HEK293 (cell line): ENCODE measurements at regions not wholly inside any gene's neighbourhood (a gene's known extent, or its start where the extent isn't known, plus 50 kb on each side); places are given as distances from the start of the nearest gene placed in this dataset.

Experiments
- CTCF ChIA-PET: fragments of 350-600 bp; formaldehyde crosslinking; extraction: SDS; loops from one replicate; lab custom pipeline; 2021; ENCODE audit warnings: antibody characterized with exemption; lab: Yijun Ruan, JAX
- POLR2A ChIA-PET: fragments of 300-600 bp; formaldehyde crosslinking; extraction: SDS; loops from one replicate; lab custom pipeline; 2020; ENCODE audit warnings: antibody characterized with exemption, inconsistent platforms; lab: Yijun Ruan, JAX
- H3K27ac ChIP-seq: fragments of 200-500 bp; sonication (Bioruptor generic); 2 replicates; pipeline ENCODE4 v1.5.1; 2014; ENCODE audit warnings: low read depth, low read length, control low read depth, inconsistent platforms; ENCODE audit errors: extremely low read depth
- H3K36me3 ChIP-seq, 2 experiments: fragments of 200-500 bp in 1 of 2; sonication (Bioruptor generic) in 1 of 2; 1 replicate in 1 of 2; 2 replicates in 1 of 2; pipeline ENCODE4 v1.5.1; 2014 to 2017; ENCODE audit warnings: inconsistent platforms in 2 of 2, low read length in 2 of 2; ENCODE audit not compliant: control insufficient read depth in 2 of 2, insufficient read depth in 1 of 2
- H3K4me1 ChIP-seq: fragments of 200-500 bp; sonication (Bioruptor generic); 2 replicates; pipeline ENCODE4 v1.5.1; 2014; ENCODE audit warnings: mild to moderate bottlenecking, low read length, inconsistent platforms; ENCODE audit not compliant: control insufficient read depth, insufficient read depth
- H3K4me3 ChIP-seq: 2 replicates; pipeline ENCODE4 v1.5.1; 2011; ENCODE audit warnings: low read depth, mild to moderate bottlenecking, control low read depth, low read length, moderate library complexity
- H3K9me3 ChIP-seq: fragments of 200-500 bp; sonication (Bioruptor generic); 2 replicates; pipeline ENCODE4 v1.5.1; 2014; ENCODE audit warnings: low read depth, low read length, inconsistent platforms; ENCODE audit not compliant: control insufficient read depth, insufficient read depth
- KLF1 ChIP-seq: fragments of 450-650 bp; formaldehyde crosslinking; IDR thresholded peaks from 2 replicates; pipeline ENCODE4 v1.5.1; 2016; ENCODE audit warnings: missing biosample characterization, missing genetic modification characterization
- KLF9 ChIP-seq: fragments of 450-650 bp; formaldehyde crosslinking; IDR thresholded peaks from 2 replicates; pipeline ENCODE4 v1.5.1; 2016; ENCODE audit warnings: missing biosample characterization, missing genetic modification characterization, low read depth
- RBAK ChIP-seq: fragments of 450-650 bp; formaldehyde crosslinking; IDR thresholded peaks from 2 replicates; pipeline ENCODE4 v1.5.1; 2016; ENCODE audit warnings: missing biosample characterization, missing genetic modification characterization
- SCRT2 ChIP-seq: fragments of 450-650 bp; formaldehyde crosslinking; IDR thresholded peaks from 2 replicates; pipeline ENCODE4 v1.5.1; 2016; ENCODE audit warnings: missing biosample characterization, missing genetic modification characterization
- TCF7L2 ChIP-seq: IDR thresholded peaks from 2 replicates; pipeline ENCODE4 v1.6.1; 2011; ENCODE audit warnings: low read depth, mild to moderate bottlenecking, inconsistent platforms, low read length, moderate library complexity, borderline replicate concordance
- ZBTB48 ChIP-seq: fragments of 450-650 bp; formaldehyde crosslinking; IDR thresholded peaks from 2 replicates; pipeline ENCODE4 v1.5.1; 2016; ENCODE audit warnings: missing biosample characterization, missing genetic modification characterization
- ZNF121 ChIP-seq: fragments of 450-650 bp; formaldehyde crosslinking; IDR thresholded peaks from 2 replicates; pipeline ENCODE4 v1.5.1; 2016; ENCODE audit warnings: missing biosample characterization, missing genetic modification characterization
- ZNF202 ChIP-seq: fragments of 450-650 bp; formaldehyde crosslinking; IDR thresholded peaks from 2 replicates; pipeline ENCODE4 v1.5.1; 2016; ENCODE audit warnings: missing biosample characterization, missing genetic modification characterization, borderline replicate concordance
- ZNF223 ChIP-seq: fragments of 450-650 bp; formaldehyde crosslinking; IDR thresholded peaks from 2 replicates; pipeline ENCODE4 v1.5.1; 2016; ENCODE audit warnings: missing biosample characterization, missing genetic modification characterization
- ZNF324 ChIP-seq: fragments of 450-650 bp; formaldehyde crosslinking; IDR thresholded peaks from 2 replicates; pipeline ENCODE4 v1.5.1; 2016; ENCODE audit warnings: missing biosample characterization, missing genetic modification characterization
- ZNF707 ChIP-seq: fragments of 450-650 bp; formaldehyde crosslinking; IDR thresholded peaks from 2 replicates; pipeline ENCODE4 v1.5.1; 2016; ENCODE audit warnings: missing biosample characterization, missing genetic modification characterization
- ZNF747 ChIP-seq: fragments of 450-650 bp; formaldehyde crosslinking; IDR thresholded peaks from 2 replicates; pipeline ENCODE4 v1.5.1; 2016; ENCODE audit warnings: missing biosample characterization, missing genetic modification characterization
- ZNF785 ChIP-seq: fragments of 450-650 bp; formaldehyde crosslinking; IDR thresholded peaks from 2 replicates; pipeline ENCODE4 v1.5.1; 2016; ENCODE audit warnings: missing biosample characterization, missing genetic modification characterization
- TF ChIP-seq, protein P1 (sequence below): fragments of 450-650 bp; formaldehyde crosslinking; IDR thresholded peaks from 2 replicates; pipeline ENCODE4 v1.5.1; 2016; ENCODE audit warnings: missing biosample characterization, missing genetic modification characterization
- TF ChIP-seq, protein P2 (sequence below): fragments of 450-650 bp; formaldehyde crosslinking; IDR thresholded peaks from 2 replicates; pipeline ENCODE4 v1.5.1; 2016; ENCODE audit warnings: missing biosample characterization, missing genetic modification characterization
- TF ChIP-seq, protein P3 (sequence below): fragments of 450-650 bp; IDR thresholded peaks from 2 replicates; pipeline ENCODE4 v1.5.1; 2018; ENCODE audit warnings: missing biosample characterization, missing genetic modification characterization
- TF ChIP-seq, protein P4 (sequence below): fragments of 450-650 bp; formaldehyde crosslinking; IDR thresholded peaks from 2 replicates; pipeline ENCODE4 v1.5.1; 2016; ENCODE audit warnings: missing biosample characterization, missing genetic modification characterization
- TF ChIP-seq, protein P5 (sequence below): sonication (generic); formaldehyde crosslinking; IDR thresholded peaks from 2 replicates; pipeline ENCODE4 v1.8.1; 2022; ENCODE audit warnings: mild to moderate bottlenecking, moderate library complexity, missing genetic modification reagents
- TF ChIP-seq, protein P6 (sequence below): IDR thresholded peaks from 2 replicates; pipeline ENCODE4 v1.6.1; 2011; ENCODE audit warnings: mild to moderate bottlenecking, low read depth, low read length, borderline replicate concordance

DNA sequence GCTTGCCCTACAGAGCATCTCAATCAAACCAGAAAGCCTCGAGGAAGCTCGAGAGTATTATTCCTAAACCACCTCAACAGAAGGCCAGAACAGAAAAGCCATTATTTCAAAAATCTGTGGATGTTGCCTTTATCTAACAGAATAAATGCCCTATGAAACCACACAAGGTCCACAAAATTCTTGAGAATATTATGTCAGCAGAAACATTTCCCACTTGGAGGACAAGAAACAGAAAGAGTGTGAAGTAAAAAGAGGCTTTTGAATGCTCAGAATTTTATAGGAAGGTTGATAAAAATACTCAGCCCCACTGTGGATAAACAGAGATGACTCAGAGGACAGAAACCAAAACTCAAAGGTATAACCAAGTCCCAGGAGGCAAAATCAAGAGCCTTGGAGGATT, 146.4 kb upstream of the LRRC7 start (continued):
- TF ChIP-seq, protein P1, sequence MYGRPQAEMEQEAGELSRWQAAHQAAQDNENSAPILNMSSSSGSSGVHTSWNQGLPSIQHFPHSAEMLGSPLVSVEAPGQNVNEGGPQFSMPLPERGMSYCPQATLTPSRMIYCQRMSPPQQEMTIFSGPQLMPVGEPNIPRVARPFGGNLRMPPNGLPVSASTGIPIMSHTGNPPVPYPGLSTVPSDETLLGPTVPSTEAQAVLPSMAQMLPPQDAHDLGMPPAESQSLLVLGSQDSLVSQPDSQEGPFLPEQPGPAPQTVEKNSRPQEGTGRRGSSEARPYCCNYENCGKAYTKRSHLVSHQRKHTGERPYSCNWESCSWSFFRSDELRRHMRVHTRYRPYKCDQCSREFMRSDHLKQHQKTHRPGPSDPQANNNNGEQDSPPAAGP (tag by site-specific recombination): no peak
- TF ChIP-seq ZNF707 (tag by site-specific recombination) (no peak), KLF9 (tag by site-specific recombination) (no peak), ZNF202 (tag by site-specific recombination) (no peak), ZBTB48 (no peak), TCF7L2 (no peak), KLF1 (no peak)
- TF ChIP-seq, protein P2, sequence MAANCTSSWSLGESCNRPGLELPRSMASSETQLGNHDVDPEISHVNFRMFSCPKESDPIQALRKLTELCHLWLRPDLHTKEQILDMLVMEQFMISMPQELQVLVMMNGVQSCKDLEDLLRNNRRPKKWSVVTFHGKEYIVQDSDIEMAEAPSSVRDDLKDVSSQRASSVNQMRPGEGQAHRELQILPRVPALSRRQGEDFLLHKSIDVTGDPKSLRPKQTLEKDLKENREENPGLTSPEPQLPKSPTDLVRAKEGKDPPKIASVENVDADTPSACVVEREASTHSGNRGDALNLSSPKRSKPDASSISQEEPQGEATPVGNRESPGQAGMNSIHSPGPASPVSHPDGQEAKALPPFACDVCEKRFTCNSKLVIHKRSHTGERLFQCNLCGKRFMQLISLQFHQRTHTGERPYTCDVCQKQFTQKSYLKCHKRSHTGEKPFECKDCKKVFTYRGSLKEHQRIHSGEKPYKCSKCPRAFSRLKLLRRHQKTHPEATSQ: no peak
- TF ChIP-seq, protein P3, sequence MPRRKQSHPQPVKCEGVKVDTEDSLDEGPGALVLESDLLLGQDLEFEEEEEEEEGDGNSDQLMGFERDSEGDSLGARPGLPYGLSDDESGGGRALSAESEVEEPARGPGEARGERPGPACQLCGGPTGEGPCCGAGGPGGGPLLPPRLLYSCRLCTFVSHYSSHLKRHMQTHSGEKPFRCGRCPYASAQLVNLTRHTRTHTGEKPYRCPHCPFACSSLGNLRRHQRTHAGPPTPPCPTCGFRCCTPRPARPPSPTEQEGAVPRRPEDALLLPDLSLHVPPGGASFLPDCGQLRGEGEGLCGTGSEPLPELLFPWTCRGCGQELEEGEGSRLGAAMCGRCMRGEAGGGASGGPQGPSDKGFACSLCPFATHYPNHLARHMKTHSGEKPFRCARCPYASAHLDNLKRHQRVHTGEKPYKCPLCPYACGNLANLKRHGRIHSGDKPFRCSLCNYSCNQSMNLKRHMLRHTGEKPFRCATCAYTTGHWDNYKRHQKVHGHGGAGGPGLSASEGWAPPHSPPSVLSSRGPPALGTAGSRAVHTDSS (tag by site-specific recombination): no peak

DNA sequence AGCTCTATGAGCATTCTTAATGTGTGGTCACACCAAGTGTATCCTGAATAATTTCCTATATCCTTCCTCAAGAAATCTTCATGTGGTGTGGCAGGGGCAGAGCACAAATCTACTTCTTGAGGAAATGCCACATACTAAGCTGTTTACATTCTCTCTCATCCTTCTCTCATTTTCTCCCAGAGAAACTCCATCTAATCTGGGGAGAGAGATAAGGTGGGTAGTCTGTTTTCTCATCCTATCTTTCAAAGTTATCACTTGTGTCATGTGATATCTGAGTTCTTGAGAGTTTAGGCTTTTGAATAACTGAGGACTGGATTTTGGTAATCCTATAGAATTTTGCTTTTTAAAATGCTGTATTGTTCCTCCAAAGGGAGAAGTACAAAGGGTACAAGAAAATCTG, 141.9 kb upstream of the LRRC7 start:
- CTCF ChIA-PET: no interaction called here
- Histone ChIP-seq H3K4me3 (no peak overlapping the region), H3K36me3 (no peaks in the 10 kb centered on the region), H3K9me3 (no peaks in the 10 kb centered on the region), H3K4me1 (no peaks in the 10 kb centered on the region), H3K27ac (no peak overlapping the region)
- no peak for TF ChIP-seq ZNF324 (tag by site-specific recombination)
- TF ChIP-seq, protein P4, sequence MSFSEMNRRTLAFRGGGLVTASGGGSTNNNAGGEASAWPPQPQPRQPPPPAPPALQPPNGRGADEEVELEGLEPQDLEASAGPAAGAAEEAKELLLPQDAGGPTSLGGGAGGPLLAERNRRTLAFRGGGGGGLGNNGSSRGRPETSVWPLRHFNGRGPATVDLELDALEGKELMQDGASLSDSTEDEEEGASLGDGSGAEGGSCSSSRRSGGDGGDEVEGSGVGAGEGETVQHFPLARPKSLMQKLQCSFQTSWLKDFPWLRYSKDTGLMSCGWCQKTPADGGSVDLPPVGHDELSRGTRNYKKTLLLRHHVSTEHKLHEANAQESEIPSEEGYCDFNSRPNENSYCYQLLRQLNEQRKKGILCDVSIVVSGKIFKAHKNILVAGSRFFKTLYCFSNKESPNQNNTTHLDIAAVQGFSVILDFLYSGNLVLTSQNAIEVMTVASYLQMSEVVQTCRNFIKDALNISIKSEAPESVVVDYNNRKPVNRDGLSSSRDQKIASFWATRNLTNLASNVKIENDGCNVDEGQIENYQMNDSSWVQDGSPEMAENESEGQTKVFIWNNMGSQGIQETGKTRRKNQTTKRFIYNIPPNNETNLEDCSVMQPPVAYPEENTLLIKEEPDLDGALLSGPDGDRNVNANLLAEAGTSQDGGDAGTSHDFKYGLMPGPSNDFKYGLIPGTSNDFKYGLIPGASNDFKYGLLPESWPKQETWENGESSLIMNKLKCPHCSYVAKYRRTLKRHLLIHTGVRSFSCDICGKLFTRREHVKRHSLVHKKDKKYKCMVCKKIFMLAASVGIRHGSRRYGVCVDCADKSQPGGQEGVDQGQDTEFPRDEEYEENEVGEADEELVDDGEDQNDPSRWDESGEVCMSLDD (tag by site-specific recombination): no peak
- TF ChIP-seq ZNF223 (tag by site-specific recombination): no peak
- no peak for TF ChIP-seq ZNF747
- no peak for TF ChIP-seq SCRT2 (tag by site-specific recombination)
- no peak for TF ChIP-seq ZNF785 (tag by site-specific recombination)
- TF ChIP-seq, protein P5, sequence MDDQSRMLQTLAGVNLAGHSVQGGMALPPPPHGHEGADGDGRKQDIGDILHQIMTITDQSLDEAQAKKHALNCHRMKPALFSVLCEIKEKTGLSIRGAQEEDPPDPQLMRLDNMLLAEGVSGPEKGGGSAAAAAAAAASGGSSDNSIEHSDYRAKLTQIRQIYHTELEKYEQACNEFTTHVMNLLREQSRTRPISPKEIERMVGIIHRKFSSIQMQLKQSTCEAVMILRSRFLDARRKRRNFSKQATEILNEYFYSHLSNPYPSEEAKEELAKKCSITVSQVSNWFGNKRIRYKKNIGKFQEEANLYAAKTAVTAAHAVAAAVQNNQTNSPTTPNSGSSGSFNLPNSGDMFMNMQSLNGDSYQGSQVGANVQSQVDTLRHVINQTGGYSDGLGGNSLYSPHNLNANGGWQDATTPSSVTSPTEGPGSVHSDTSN (CRISPR knock-in tag): no peak
- no peak for TF ChIP-seq ZNF121
- TF ChIP-seq, protein P6, sequence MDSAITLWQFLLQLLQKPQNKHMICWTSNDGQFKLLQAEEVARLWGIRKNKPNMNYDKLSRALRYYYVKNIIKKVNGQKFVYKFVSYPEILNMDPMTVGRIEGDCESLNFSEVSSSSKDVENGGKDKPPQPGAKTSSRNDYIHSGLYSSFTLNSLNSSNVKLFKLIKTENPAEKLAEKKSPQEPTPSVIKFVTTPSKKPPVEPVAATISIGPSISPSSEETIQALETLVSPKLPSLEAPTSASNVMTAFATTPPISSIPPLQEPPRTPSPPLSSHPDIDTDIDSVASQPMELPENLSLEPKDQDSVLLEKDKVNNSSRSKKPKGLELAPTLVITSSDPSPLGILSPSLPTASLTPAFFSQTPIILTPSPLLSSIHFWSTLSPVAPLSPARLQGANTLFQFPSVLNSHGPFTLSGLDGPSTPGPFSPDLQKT: no peak
- no peak for TF ChIP-seq RBAK (tag by site-specific recombination)
- POLR2A ChIA-PET: no interaction called here
